Middle frontal gyrus (tissue), 1 donor: ENCODE measurements at regions not wholly inside any gene's neighbourhood (a gene's known extent, or its start where the extent isn't known, plus 50 kb on each side); places are given as distances from the start of the nearest gene placed in this dataset.
"Not testable (repeated sequence)": the region's sequence is repeated elsewhere in the genome, so short reads cannot be mapped to it uniquely, and the experiment has no call there.

Source experiments
- DNase-seq: peaks from one replicate; pipeline ENCODE4 v3.0.0-alpha.2; 2015; ENCODE audit warnings: low spot score; ENCODE audit errors: extremely low spot score

- no peak for DNase-seq
Measured at GRCh38 chr7:114364151-114364550, 50.5 kb upstream of the FOXP2 start.

- no peak for DNase-seq
Measured at GRCh38 chr7:114363292-114363691, 51.3 kb upstream of the FOXP2 start.

DNA sequence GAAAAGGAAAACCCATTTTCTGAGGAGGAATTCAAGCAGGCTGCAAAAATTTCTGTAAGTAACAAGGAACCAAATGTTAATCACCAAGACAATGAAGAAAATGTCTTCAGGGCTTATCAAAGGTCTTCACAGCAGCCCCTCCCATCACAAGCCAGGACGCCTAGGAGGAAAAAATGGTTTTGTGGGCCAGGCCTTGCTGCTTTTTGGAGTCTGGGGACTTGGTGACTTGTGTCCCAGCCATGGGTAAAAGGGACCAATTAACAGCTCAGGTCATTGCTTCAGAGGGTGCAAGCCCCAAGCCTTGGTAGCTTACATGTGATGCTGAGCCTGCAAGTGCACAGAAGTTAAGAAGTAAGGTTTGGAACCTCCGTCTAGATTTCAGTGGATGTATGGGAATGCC lies 55.7 kb upstream of the FOXP2 start:
- DNase-seq: no peak

DNA sequence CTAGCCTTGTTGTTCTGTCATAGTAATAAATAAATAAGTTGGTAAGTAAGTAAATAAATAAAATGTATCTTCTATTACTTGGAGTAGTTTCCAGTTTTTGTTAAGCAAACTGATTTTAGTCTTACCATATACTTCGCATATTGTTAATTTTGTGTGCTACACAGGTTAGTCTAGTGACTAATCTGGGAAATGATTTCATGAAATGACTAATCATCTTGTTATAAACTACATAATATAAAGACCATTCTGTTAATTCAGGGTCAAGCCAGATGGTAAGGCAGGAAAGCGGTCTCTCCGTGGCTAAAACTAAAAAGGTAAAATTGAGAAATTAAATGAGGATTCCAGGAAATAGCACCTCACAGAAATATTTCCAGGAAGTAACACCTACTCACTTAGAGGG lies 58.5 kb upstream of the FOXP2 start:
- DNase-seq: no peak

DNA sequence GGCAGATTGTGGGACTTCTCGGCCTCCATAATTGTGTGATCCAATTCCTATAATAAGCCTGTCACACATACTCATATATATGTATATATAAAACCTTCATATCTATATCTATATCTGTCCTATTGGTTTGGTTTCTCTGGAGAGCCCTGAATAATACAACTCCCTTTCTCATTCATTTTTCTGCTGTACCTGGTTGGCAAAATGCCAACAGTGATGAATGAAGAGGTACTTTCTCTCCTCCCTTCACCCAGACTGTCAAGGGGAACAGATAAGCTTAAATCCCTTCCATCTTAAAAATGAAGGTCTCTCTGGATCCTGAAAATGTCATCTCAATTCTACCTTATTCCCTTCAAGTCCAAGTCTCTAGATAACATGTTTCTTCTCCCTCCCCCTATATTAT lies 60.3 kb upstream of the FOXP2 start:
- no peak for DNase-seq

GRCh38 chr7:114345494-114345893 lies 69.1 kb upstream of the FOXP2 start:
- no peak for DNase-seq

DNA sequence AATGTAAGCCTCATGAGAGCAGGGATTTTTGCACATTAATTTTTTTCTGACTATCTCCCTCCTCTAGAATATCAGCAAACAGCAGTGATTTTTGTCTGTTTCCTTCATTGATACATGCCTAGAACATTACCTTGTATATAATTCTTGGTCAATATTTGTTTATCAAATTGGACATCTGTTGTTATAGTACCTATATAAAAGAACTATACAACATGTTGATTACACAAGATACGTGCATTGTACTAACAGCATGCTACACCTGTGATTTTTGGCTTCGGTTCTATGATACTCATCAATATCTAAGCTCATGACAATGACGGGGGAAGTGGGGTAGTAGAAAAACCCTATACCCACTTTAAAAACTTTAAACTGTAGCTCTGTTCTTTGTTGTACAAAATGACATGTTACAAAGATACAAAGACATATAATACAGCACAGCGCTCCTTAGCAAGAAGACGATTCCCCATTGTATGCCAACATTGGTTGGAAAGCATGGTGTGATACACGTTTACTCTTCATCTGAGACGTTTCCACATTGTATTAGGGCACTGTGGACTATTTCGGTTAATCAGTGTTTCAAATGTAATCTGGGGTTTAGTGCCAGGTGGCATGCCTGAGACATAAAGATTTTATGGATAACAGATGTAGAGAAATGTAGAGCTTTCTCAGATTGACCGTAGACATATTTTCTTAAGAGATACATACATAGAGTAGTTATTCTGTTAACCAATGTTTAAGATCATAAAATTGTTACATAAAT lies 70.5 kb upstream of the FOXP2 start:
- DNase-seq: no peak

DNA sequence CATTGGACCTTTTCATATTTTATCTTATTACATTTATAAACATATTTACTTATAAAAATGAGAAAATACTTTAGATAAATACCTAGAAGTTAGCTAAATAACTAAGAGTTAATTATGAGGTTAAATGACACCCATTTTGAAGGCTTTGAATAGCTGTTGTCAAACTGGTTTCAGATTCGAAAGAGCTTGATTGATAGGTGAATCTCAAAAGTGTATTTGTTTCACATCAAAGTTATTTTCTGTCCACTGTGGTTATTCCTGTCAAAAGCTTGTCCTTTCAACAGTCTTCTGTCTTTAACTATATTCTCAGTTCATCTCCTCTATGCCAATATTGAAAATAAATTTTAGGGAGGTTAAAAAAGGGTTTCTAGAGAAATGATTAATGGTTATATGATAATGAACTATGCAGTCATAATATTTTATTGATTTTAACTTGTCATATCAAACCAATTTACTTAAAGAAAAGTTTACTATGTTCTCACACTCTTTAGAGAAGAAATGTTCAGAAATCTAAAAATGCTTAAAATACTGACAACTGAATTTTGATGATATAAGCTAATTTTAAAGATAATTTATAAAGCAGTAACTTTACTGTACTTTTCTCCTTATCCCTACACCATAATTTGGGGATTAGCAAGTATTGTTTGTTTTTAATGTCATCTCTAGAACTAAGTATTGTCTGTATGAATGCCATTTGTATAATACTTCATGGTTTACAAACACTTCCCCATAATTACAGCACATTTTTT lies 72.0 kb upstream of the FOXP2 start:
- DNase-seq: no peak

- DNase-seq: no peak
Measured at GRCh38 chr7:114341648-114342047, 73.0 kb upstream of the FOXP2 start.

- DNase-seq: no peak
Measured at GRCh38 chr7:114334989-114335388, 79.6 kb upstream of the FOXP2 start.

GRCh38 chr7:114329458-114329857 lies 85.2 kb upstream of the FOXP2 start:
- DNase-seq: not testable (repeated sequence)

- no peak for DNase-seq
Measured at GRCh38 chr7:114317450-114318098, 97.0 kb upstream of the FOXP2 start.

DNA sequence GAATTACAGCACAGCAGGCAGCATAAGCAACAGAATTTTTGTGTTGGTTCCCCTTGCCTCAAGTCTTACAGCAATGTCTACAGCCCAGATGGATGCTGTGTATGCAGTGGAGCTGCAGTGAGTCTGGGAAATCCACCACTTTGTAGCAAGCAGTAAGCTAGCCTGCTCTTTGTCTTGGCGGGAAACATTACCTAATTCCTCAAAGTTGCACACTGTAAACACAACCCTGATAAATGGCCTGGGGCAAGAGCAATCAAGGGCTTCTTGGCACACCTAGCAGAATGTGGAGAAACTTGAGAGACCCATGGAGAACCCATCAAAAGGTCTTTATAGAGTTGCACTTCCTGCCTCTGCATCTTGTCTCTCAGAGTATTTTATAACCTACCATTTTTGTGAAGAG lies 102.0 kb upstream of the FOXP2 start:
- DNase-seq: no peak

DNA sequence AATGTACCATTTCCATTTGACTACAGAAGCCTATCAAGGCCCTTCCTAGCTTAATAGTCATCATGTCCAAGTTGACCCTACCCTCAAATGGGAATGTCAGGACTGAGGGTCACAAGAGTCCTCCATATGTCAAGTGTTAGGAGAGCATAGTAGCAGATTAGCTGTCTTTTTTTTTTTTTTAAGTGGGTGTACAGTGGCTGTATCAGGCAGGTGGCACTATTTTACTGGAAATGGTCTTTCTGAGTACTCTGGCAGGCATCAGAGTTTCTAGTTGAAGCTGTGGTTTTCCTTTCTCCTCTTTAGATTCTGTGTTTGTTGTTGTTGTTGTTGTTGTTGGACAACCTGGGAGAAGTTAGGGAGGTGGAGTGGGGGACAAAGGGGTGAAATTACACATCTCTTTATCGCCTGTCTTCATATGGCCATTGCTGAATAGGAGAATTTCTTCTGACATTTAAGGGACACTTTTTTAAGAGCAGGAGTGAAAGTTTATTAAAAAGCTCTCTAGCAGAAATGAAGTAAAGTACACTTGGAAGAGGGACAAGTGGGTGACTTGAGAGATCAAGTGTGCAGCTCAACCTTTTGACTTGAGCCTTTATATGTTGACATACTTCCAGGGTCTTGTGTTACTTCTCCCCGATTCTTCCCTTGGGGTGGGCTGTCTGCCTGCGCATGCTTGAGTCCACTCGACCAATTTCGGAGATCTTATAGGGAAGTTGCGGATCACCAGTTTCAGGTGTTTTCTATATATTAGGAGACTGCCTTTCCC lies 104.1 kb upstream of the FOXP2 start:
- DNase-seq: no peak

DNA sequence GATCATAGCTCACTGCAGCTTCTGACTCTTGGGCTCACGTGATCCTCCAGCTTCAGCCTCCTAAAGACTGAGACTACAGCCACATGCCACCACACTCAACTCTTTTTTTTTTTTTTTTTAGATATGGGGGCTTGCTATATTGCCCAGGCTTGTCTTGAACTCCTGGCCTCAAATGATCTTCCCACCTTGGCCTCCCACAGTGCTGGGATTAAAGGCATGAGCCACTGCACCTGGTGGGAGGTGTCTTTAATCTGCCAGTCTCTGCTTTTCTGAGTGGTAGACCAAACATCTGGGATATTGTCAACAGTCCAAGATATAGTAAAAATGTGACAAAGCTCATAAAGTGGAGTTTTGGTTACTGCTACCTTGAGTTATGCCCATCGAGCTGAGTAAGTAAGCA lies 104.9 kb upstream of the FOXP2 start:
- DNase-seq: no peak

DNA sequence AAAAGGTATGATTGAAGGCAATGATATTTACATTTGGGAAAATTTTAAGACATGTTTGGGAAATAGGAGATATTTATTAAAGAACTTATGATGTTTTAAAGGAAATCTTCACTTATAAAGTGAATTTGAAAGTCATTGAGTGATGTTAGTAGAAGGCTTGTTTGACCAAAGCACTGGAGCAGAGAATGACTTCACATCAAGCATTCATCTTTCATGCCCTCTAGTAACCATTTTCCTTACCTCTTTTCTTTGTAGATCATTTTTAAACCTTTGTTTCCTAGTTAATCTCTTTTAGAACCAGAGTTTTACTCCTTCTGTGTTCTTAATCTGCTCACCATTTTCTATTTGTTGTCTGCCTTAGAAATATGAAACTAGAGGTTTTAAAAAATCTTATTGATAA lies 111.3 kb upstream of the FOXP2 start:
- no peak for DNase-seq

- no peak for DNase-seq
Measured at GRCh38 chr7:114302858-114303257, 111.8 kb upstream of the FOXP2 start.

GRCh38 chr7:114298011-114298410 lies 116.6 kb upstream of the FOXP2 start:
- DNase-seq: no peak

DNA sequence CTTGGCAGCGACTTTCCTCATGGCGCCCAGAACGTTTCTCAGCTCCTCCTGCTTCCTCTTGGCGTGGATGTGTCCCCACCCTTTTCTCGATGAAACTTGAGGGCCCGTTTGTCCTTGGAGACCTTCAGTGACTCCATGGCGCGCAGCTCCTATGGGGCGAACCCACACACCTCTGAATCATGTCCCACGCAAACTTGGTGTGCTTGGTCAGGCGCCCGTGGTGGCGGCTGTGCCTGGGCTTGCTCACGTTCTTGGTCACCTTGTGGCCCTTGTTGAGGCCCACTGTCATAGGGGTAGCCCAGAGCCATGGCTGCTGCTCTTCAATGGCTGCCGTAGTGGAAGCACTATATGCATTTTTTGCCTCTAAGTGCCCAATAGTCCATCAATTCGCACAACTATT lies 117.5 kb upstream of the FOXP2 start:
- DNase-seq: no peak

DNA sequence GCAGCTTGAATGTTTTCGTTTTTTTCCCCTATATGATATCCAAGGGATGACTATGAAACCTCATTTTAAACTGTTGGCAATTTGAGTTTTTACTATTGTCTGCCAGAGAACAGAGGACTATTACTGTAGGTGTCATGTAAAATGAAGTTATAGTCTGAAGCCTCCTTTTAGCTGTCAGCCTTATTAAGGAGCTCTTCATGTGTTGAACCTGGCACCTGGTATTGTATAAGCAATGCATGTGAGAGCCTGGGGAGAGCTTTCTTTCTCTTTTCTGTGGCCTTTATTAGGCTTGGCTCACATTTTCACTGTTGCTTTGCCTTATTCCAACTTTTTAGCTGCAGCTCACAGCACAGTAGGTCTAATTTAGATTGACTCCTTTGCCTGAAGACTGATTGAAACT lies 119.1 kb upstream of the FOXP2 start:
- no peak for DNase-seq

GRCh38 chr7:114294036-114294435 lies 120.6 kb upstream of the FOXP2 start:
- DNase-seq: no peak
